GM10266 (cell line): ENCODE measurements at regions not wholly inside any gene's neighbourhood (a gene's known extent, or its start where the extent isn't known, plus 50 kb on each side); places are given as distances from the start of the nearest gene placed in this dataset.

Source experiments
- DNase-seq: peaks from one replicate; pipeline ENCODE4 v3.0.0; 2012; ENCODE audit errors: extremely low spot score
- CTCF ChIP-seq: IDR thresholded peaks from 2 replicates; pipeline ENCODE4 v1.5.1; 2012; ENCODE audit warnings: mild to moderate bottlenecking, low read depth; ENCODE audit not compliant: control insufficient read depth, insufficient read depth; ENCODE audit errors: missing control alignments

GRCh38 chr5:6859023-6859422 lies 145.8 kb downstream of the TENT4A start:
- no peak for DNase-seq
- TF ChIP-seq CTCF = no peak

- DNase-seq = no peak
- no peak for TF ChIP-seq CTCF
These were observed 146.9 kb downstream of the TENT4A start for GRCh38 chr5:6859951-6860638.

GRCh38 chr5:6861036-6861435 lies 147.8 kb downstream of the TENT4A start:
- no peak for DNase-seq
- TF ChIP-seq CTCF = no peak

GRCh38 chr5:6861667-6862066 lies 148.4 kb downstream of the TENT4A start:
- TF ChIP-seq CTCF = no peak

GRCh38 chr5:6862306-6862705 lies 149.1 kb downstream of the TENT4A start:
- no peak for DNase-seq
- no peak for TF ChIP-seq CTCF

More at GRCh38 chr5:6861667-6862066, 148.4 kb downstream of the TENT4A start:
- no peak for DNase-seq

GRCh38 chr5:6867712-6868111 lies 154.5 kb downstream of the TENT4A start:
- TF ChIP-seq CTCF = no peak
- DNase-seq = no peak

GRCh38 chr5:6868171-6868570 lies 154.9 kb downstream of the TENT4A start:
- DNase-seq = no peak

More at GRCh38 chr5:6868171-6868570, 154.9 kb downstream of the TENT4A start:
- no peak for TF ChIP-seq CTCF
